ENCODE measurements at regions not wholly inside any gene's neighbourhood (a gene's known extent, or its start where the extent isn't known, plus 50 kb on each side); places are given as distances from the start of the nearest gene placed in this dataset.

GRCh38 chr1:83637586-83637985, 361.3 kb downstream of the TTLL7 start:
- TF ChIP-seq GATA2 (IDR thresholded peaks at IDR 0.05; ENCODE audit: low read depth, low read length) (no peak), GATA3 (IDR thresholded peaks at IDR 0.05; ENCODE audit: low read depth, low read length) (no peak)

GRCh38 chr1:83637009-83637408, 361.9 kb downstream of the TTLL7 start:
- no peak for TF ChIP-seq GATA2 (IDR thresholded peaks at IDR 0.05; ENCODE audit: low read depth, low read length)
- no peak for TF ChIP-seq GATA3 (IDR thresholded peaks at IDR 0.05; ENCODE audit: low read depth, low read length)

GRCh38 chr1:83632906-83633305, 366.0 kb downstream of the TTLL7 start:
- TF ChIP-seq GATA3 (IDR thresholded peaks at IDR 0.05; ENCODE audit: low read depth, low read length) = no peak

GRCh38 chr1:83631851-83632250, 367.1 kb downstream of the TTLL7 start:
- TF ChIP-seq GATA2 (IDR thresholded peaks at IDR 0.05; ENCODE audit: low read depth, low read length) = no peak
- no peak for TF ChIP-seq GATA3 (IDR thresholded peaks at IDR 0.05; ENCODE audit: low read depth, low read length)

- TF ChIP-seq GATA2 (IDR thresholded peaks at IDR 0.05; ENCODE audit: low read depth, low read length) (no peak), GATA3 (IDR thresholded peaks at IDR 0.05; ENCODE audit: low read depth, low read length) (no peak)
Observed at GRCh38 chr1:83627045-83627444, 371.9 kb downstream of the TTLL7 start.

GRCh38 chr1:83626603-83627002, 372.3 kb downstream of the TTLL7 start:
- TF ChIP-seq GATA3 (IDR thresholded peaks at IDR 0.05; ENCODE audit: low read depth, low read length) (no peak), GATA2 (IDR thresholded peaks at IDR 0.05; ENCODE audit: low read depth, low read length) (no peak)

GRCh38 chr1:83625646-83626045, 373.3 kb downstream of the TTLL7 start:
- TF ChIP-seq GATA3 (IDR thresholded peaks at IDR 0.05; ENCODE audit: low read depth, low read length) (no peak), GATA2 (IDR thresholded peaks at IDR 0.05; ENCODE audit: low read depth, low read length) (no peak)

- TF ChIP-seq GATA2 (IDR thresholded peaks at IDR 0.05; ENCODE audit: low read depth, low read length) = no peak
- TF ChIP-seq GATA3 (IDR thresholded peaks at IDR 0.05; ENCODE audit: low read depth, low read length) = no peak
Observed at GRCh38 chr1:83620016-83620415, 378.9 kb downstream of the TTLL7 start.

- peak; percentile 45; the same call in 1 of the 2 replicates for TF ChIP-seq GATA2 (IDR thresholded peaks at IDR 0.05; ENCODE audit: low read depth, low read length)
- TF ChIP-seq GATA3 (IDR thresholded peaks at IDR 0.05; ENCODE audit: low read depth, low read length) = peak; percentile 66
Observed at GRCh38 chr1:83619170-83619896, 379.6 kb downstream of the TTLL7 start.

GRCh38 chr1:83617883-83618282, 381.0 kb downstream of the TTLL7 start:
- no peak for TF ChIP-seq GATA3 (IDR thresholded peaks at IDR 0.05; ENCODE audit: low read depth, low read length)

GRCh38 chr1:83615370-83615769, 383.6 kb downstream of the TTLL7 start:
- no peak for TF ChIP-seq GATA3 (IDR thresholded peaks at IDR 0.05; ENCODE audit: low read depth, low read length)
- no peak for TF ChIP-seq GATA2 (IDR thresholded peaks at IDR 0.05; ENCODE audit: low read depth, low read length)

GRCh38 chr1:83606416-83606955, 392.4 kb downstream of the TTLL7 start:
- no peak for TF ChIP-seq GATA3 (IDR thresholded peaks at IDR 0.05; ENCODE audit: low read depth, low read length)
- no peak for TF ChIP-seq GATA2 (IDR thresholded peaks at IDR 0.05; ENCODE audit: low read depth, low read length)

GRCh38 chr1:83596331-83596730, 402.6 kb downstream of the TTLL7 start:
- TF ChIP-seq GATA3 (IDR thresholded peaks at IDR 0.05; ENCODE audit: low read depth, low read length) (no peak), GATA2 (IDR thresholded peaks at IDR 0.05; ENCODE audit: low read depth, low read length) (no peak)

GRCh38 chr1:83593073-83593472, 405.9 kb downstream of the TTLL7 start:
- TF ChIP-seq GATA2 (IDR thresholded peaks at IDR 0.05; ENCODE audit: low read depth, low read length) (no peak), GATA3 (IDR thresholded peaks at IDR 0.05; ENCODE audit: low read depth, low read length) (no peak)

- TF ChIP-seq GATA2 (IDR thresholded peaks at IDR 0.05; ENCODE audit: low read depth, low read length) (no peak), GATA3 (IDR thresholded peaks at IDR 0.05; ENCODE audit: low read depth, low read length) (no peak)
Observed at GRCh38 chr1:83588140-83588539, 410.8 kb downstream of the TTLL7 start.
